ENCODE measurements at regions not wholly inside any gene's neighbourhood (a gene's known extent, or its start where the extent isn't known, plus 50 kb on each side); places are given as distances from the start of the nearest gene placed in this dataset.

DNA sequence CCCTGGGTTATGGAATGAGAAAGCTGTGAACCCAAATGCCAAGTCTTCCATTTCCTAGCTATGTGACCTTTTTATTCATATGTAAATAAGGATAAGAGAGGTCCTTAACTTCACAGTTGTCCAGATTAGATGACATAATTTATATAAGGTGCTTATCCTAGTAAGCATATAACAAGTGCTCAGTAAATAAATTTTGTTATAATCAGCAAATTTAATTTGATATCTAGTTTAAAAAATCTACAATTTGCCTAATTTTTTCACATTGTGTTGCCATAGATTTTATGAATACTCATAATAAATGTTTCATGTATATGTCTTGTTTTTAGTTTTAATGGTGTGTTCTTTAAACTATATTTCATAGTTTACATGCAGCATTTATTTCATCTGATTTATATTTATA is 130.4 kb upstream of the SPRY1 start:
- H3K27ac ChIP-seq (ENCODE audit: control insufficient read depth, insufficient read depth, low read length) = no peak overlapping the region
- no peaks in the 10 kb centered on the region for H3K36me3 ChIP-seq (ENCODE audit: control insufficient read depth in 2 of 2, extremely low read depth in 1 of 2, insufficient read depth in 2 of 2, low read length in 2 of 2)
- no peaks in the 10 kb centered on the region for H3K27me3 ChIP-seq (ENCODE audit: control insufficient read depth, extremely low read depth, insufficient read depth, low read length)
- TF ChIP-seq, protein P1, sequence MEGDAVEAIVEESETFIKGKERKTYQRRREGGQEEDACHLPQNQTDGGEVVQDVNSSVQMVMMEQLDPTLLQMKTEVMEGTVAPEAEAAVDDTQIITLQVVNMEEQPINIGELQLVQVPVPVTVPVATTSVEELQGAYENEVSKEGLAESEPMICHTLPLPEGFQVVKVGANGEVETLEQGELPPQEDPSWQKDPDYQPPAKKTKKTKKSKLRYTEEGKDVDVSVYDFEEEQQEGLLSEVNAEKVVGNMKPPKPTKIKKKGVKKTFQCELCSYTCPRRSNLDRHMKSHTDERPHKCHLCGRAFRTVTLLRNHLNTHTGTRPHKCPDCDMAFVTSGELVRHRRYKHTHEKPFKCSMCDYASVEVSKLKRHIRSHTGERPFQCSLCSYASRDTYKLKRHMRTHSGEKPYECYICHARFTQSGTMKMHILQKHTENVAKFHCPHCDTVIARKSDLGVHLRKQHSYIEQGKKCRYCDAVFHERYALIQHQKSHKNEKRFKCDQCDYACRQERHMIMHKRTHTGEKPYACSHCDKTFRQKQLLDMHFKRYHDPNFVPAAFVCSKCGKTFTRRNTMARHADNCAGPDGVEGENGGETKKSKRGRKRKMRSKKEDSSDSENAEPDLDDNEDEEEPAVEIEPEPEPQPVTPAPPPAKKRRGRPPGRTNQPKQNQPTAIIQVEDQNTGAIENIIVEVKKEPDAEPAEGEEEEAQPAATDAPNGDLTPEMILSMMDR (optimal IDR thresholded peaks at IDR 0.05 in 1 of 3, IDR thresholded peaks at IDR 0.05 in 1 of 3, conservative IDR thresholded peaks at IDR 0.05 in 1 of 3; ENCODE audit: extremely low read depth in 1 of 3, insufficient read depth in 2 of 3, low read length in 3 of 3) = no peak
- TF ChIP-seq EZH2 (IDR thresholded peaks at IDR 0.05; ENCODE audit: low read length) = no peak
- no peaks in the 10 kb centered on the region for H3K79me2 ChIP-seq (ENCODE audit: control insufficient read depth, insufficient read depth, low read length)
- H3K9me3 ChIP-seq (ENCODE audit: control insufficient read depth, low read depth, low read length) = no peaks in the 10 kb centered on the region
- FAIRE-seq (no peak), DNase-seq (ENCODE audit: low read depth, low spot score) (no peak)
- H3K9me1 ChIP-seq (ENCODE audit: control insufficient read depth, extremely low read depth, insufficient read depth, low read length) = no peaks in the 10 kb centered on the region
- H3K4me2 ChIP-seq (ENCODE audit: control insufficient read depth, extremely low read depth, insufficient read depth, low read depth, low read length) = no peak overlapping the region
- peaks cover 23% of the 10 kb centered on the region for H3K4me1 ChIP-seq (ENCODE audit: control insufficient read depth, extremely low read depth, insufficient read depth, low read length)
- dilution Hi-C loops (cut with MboI; ENCODE audit: extremely low pct_ligation_motif_present, low sequenced_read_pairs) = no loop called here
- no peak overlapping the region for H3K4me3 ChIP-seq (ENCODE audit: control insufficient read depth in 2 of 3, extremely low read depth in 1 of 3, insufficient read depth in 2 of 3, low read depth in 1 of 3, low read length in 3 of 3)
- H2AFZ ChIP-seq (ENCODE audit: control insufficient read depth, low read length) = no peak overlapping the region
- no peak overlapping the region for H3K9ac ChIP-seq (ENCODE audit: control insufficient read depth, extremely low read depth, insufficient read depth, low read length)
- H4K20me1 ChIP-seq (ENCODE audit: control insufficient read depth, extremely low read depth, insufficient read depth, low read length) = no peaks in the 10 kb centered on the region

GRCh38 chr4:123278755-123279154 is 117.8 kb upstream of the SPRY1 start:
- H3K4me1 ChIP-seq (ENCODE audit: control insufficient read depth, extremely low read depth, insufficient read depth, low read length) = no peaks in the 10 kb centered on the region
- no peaks in the 10 kb centered on the region for H3K9me3 ChIP-seq (ENCODE audit: control insufficient read depth, low read depth, low read length)
- H3K4me2 ChIP-seq (ENCODE audit: control insufficient read depth, extremely low read depth, insufficient read depth, low read depth, low read length) = no peak overlapping the region
- dilution Hi-C loops (cut with MboI; ENCODE audit: extremely low pct_ligation_motif_present, low sequenced_read_pairs) = no loop called here
- no peaks in the 10 kb centered on the region for H3K9me1 ChIP-seq (ENCODE audit: control insufficient read depth, extremely low read depth, insufficient read depth, low read length)
- H2AFZ ChIP-seq (ENCODE audit: control insufficient read depth, low read length) = no peak overlapping the region
- no peak overlapping the region for H3K9ac ChIP-seq (ENCODE audit: control insufficient read depth, extremely low read depth, insufficient read depth, low read length)
- TF ChIP-seq EZH2 (IDR thresholded peaks at IDR 0.05; ENCODE audit: low read length) = no peak
- TF ChIP-seq, protein P1 (optimal IDR thresholded peaks at IDR 0.05 in 1 of 3, IDR thresholded peaks at IDR 0.05 in 1 of 3, conservative IDR thresholded peaks at IDR 0.05 in 1 of 3; ENCODE audit: extremely low read depth in 1 of 3, insufficient read depth in 2 of 3, low read length in 3 of 3) = no peak
- DNase-seq (ENCODE audit: low read depth, low spot score) (no peak), FAIRE-seq (no peak)
- no peak overlapping the region for H3K4me3 ChIP-seq (ENCODE audit: control insufficient read depth in 2 of 3, extremely low read depth in 1 of 3, insufficient read depth in 2 of 3, low read depth in 1 of 3, low read length in 3 of 3)
- no peaks in the 10 kb centered on the region for H3K79me2 ChIP-seq (ENCODE audit: control insufficient read depth, insufficient read depth, low read length)
- H3K36me3 ChIP-seq (ENCODE audit: control insufficient read depth in 2 of 2, extremely low read depth in 1 of 2, insufficient read depth in 2 of 2, low read length in 2 of 2) = no peaks in the 10 kb centered on the region
- no peaks in the 10 kb centered on the region for H3K27me3 ChIP-seq (ENCODE audit: control insufficient read depth, extremely low read depth, insufficient read depth, low read length)
- no peaks in the 10 kb centered on the region for H4K20me1 ChIP-seq (ENCODE audit: control insufficient read depth, extremely low read depth, insufficient read depth, low read length)
- no peak overlapping the region for H3K27ac ChIP-seq (ENCODE audit: control insufficient read depth, insufficient read depth, low read length)

Measured in keratinocyte (primary cell).